ENCODE measurements at regions not wholly inside any gene's neighbourhood (a gene's known extent, or its start where the extent isn't known, plus 50 kb on each side); places are given as distances from the start of the nearest gene placed in this dataset.
"Not testable (repeated sequence)": the region's sequence is repeated elsewhere in the genome, so short reads cannot be mapped to it uniquely, and the experiment has no call there.

DNA sequence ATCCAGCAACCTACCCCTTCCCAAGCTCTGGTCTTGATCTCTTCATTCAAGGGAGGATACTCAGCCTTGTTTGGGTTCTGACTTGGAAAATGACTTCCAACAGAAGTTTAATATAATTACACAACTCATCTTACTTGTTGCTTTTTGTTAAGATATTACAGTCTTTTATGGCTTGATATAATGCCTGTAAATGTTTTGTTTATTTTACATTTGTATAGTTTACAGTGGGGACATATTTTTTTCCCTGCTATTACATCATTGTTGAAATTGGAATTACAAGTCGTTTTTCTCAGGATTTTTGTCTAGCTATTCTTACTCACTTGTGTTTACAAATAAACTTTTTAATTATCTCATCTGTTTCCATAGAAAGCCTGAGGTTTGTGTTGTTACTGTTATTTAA is 436.0 kb downstream of the CNTNAP4 start:
- Histone ChIP-seq H3K36me3 (no peaks in the 10 kb centered on the region), H3K4me3 (no peak overlapping the region), H3K27ac (replicated peaks in 1 of 4) (no peak overlapping the region), H3K4me1 (no peaks in the 10 kb centered on the region), H3K9me3 (peaks cover 0 to 11% (median 4%) of the 10 kb centered on the region in 4 donors), H3K27me3 (no peaks in the 10 kb centered on the region)
- intact Hi-C loops (cut with DNase I): no loop called here
- TF ChIP-seq EP300 (IDR thresholded peaks at IDR 0.05) (no peak), POLR2A (IDR thresholded peaks at IDR 0.05; ENCODE audit: low read depth) (no peak), POLR2AphosphoS5 (IDR thresholded peaks at IDR 0.05) (no peak)
- TF ChIP-seq, protein P1, sequence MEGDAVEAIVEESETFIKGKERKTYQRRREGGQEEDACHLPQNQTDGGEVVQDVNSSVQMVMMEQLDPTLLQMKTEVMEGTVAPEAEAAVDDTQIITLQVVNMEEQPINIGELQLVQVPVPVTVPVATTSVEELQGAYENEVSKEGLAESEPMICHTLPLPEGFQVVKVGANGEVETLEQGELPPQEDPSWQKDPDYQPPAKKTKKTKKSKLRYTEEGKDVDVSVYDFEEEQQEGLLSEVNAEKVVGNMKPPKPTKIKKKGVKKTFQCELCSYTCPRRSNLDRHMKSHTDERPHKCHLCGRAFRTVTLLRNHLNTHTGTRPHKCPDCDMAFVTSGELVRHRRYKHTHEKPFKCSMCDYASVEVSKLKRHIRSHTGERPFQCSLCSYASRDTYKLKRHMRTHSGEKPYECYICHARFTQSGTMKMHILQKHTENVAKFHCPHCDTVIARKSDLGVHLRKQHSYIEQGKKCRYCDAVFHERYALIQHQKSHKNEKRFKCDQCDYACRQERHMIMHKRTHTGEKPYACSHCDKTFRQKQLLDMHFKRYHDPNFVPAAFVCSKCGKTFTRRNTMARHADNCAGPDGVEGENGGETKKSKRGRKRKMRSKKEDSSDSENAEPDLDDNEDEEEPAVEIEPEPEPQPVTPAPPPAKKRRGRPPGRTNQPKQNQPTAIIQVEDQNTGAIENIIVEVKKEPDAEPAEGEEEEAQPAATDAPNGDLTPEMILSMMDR (IDR thresholded peaks at IDR 0.05): no peak
- WGBS: 69% methylated on average over 1 of the region's 1 CpG
- no peak for DNase-seq (ENCODE audit: extremely low spot score)

DNA sequence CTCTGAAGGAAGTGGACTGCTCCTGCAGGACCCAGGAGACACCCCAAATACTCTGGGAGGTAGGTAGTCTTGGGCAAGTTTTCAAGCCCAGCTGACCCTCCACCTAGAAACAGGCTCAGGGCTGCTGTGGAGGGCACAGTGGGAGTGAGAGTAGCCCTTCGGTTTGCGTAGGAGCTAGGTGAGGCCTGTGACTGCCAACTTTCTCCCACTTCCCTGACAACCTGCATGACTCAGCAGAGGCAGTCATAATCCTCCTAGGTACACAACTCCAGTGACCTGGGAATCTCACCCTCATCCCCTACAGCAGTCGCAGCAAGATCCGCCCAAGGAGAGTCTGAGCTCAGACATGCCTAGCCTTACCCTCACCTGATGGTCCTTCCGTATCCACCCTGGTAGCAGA is 439.1 kb downstream of the CNTNAP4 start:
- H3K4me1 ChIP-seq; H3K27ac ChIP-seq (replicated peaks in 1 of 4); H3K27me3 ChIP-seq; H3K36me3 ChIP-seq; intact Hi-C loops (cut with DNase I); DNase-seq (ENCODE audit: extremely low spot score); H3K4me3 ChIP-seq: not testable (repeated sequence)
- peaks cover 0 to 11% (median 4%) of the 10 kb centered on the region in 4 donors for H3K9me3 ChIP-seq
- 100% methylated on average over 5 of the region's 5 CpGs for WGBS

DNA sequence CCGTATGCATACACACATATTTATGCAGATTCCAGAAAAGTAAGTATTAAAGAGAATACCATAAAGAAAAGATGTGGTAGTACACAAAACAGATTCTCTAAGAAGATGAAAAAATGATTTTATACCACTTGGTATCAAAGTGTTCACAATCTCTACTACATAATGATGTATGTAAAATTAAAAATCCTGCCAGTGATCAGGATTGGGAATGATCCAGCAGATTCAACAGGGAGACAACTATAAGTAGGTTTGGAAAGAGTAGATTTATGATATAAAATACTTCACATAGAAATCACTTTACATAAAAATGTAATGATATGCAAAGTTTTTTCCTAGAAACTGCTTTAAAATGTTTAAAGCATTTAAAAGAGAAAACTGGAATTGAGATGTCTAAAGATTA is 447.0 kb downstream of the CNTNAP4 start:
- TF ChIP-seq POLR2AphosphoS5 (IDR thresholded peaks at IDR 0.05) (no peak), EP300 (IDR thresholded peaks at IDR 0.05) (no peak), POLR2A (IDR thresholded peaks at IDR 0.05; ENCODE audit: low read depth) (no peak)
- no peaks in the 10 kb centered on the region for H3K36me3 ChIP-seq
- intact Hi-C loops (cut with DNase I): no loop called here
- H3K4me3 ChIP-seq: no peak overlapping the region
- H3K4me1 ChIP-seq: no peaks in the 10 kb centered on the region
- H3K27ac ChIP-seq (replicated peaks in 1 of 4): no peak overlapping the region
- H3K27me3 ChIP-seq: no peaks in the 10 kb centered on the region
- no peak for DNase-seq (ENCODE audit: extremely low spot score)
- WGBS: 69% methylated on average over 1 of the region's 1 CpG
- no peaks in the 10 kb centered on the region for H3K9me3 ChIP-seq

DNA sequence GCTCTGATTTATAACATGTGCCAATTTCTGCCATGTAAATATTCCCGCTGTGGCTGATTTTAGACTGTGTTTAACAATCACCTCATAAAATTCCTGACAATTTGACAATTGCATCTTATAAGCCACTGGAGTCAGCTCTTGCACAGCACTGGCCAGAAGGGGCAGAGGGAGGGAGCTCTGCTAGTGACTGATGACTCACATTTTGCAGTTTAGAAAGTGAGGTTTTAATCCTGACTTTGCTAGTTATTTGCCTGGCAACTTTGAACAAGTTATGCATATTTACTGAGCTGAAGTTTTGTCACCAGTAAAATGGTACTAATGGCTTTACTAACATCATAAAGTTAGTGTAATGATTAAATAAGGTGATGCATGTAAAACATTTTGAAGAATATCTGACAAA is 452.3 kb downstream of the CNTNAP4 start:
- no peaks in the 10 kb centered on the region for H3K9me3 ChIP-seq
- DNase-seq (ENCODE audit: extremely low spot score): no peak
- 59% methylated on average over 1 of the region's 1 CpG for WGBS
- H3K27me3 ChIP-seq: no peaks in the 10 kb centered on the region
- intact Hi-C loops (cut with DNase I): no loop called here
- no peak overlapping the region for H3K27ac ChIP-seq (replicated peaks in 1 of 4)
- no peaks in the 10 kb centered on the region for H3K4me1 ChIP-seq
- H3K4me3 ChIP-seq: no peak overlapping the region
- no peaks in the 10 kb centered on the region for H3K36me3 ChIP-seq
- TF ChIP-seq, protein P1 (IDR thresholded peaks at IDR 0.05): no peak
- no peak for TF ChIP-seq POLR2A (IDR thresholded peaks at IDR 0.05; ENCODE audit: low read depth)
- no peak for TF ChIP-seq POLR2AphosphoS5 (IDR thresholded peaks at IDR 0.05)

DNA sequence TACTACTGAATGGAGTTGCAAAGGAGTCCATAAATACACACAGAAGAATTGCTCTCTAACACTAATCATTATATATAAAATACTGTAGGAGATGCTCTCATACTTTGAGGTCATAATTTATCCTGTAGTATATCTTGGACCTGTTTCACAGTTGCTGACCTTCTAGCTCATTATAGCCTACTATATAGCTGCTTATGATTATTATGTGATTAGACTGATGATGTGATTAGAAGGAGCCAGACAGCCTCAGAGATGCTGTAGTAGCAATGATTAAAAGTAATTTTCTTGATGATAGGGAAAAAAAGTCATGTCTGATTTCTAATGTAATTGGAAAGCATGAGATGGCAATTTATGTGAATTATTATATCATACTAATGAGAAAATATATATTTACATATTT is 455.7 kb downstream of the CNTNAP4 start:
- intact Hi-C loops (cut with DNase I): no loop called here
- Histone ChIP-seq H3K9me3 (no peaks in the 10 kb centered on the region), H3K27ac (replicated peaks in 1 of 4) (no peak overlapping the region)

DNA sequence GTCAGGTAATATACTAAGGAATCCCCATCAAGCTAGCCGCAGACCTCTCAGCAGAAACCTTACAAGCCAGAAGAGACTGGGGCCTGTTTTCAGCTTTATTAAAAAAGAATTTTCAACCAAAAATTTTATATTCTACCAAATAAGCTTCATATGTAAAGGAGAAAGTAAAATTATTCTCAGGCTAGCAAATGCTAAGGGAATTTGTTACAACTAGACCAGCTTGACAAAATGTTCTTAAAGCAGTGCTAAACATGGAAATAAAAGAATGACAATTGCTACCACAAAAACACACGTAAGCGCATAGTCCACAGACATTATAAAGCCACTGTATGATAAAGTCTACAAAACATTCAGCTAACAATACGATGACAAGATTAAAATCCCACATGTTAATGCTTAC is 449.4 kb upstream of the MON1B start:
- intact Hi-C loops (cut with DNase I): no loop called here
- WGBS: 92% methylated on average over 4 of the region's 4 CpGs
- no peak for TF ChIP-seq POLR2A (IDR thresholded peaks at IDR 0.05; ENCODE audit: low read depth)
- no peak for TF ChIP-seq EP300 (IDR thresholded peaks at IDR 0.05)
- TF ChIP-seq POLR2AphosphoS5 (IDR thresholded peaks at IDR 0.05): no peak
- TF ChIP-seq, protein P1 (IDR thresholded peaks at IDR 0.05): no peak

More for the DNA sequence above, 455.7 kb downstream of the CNTNAP4 start:
- no peaks in the 10 kb centered on the region for H3K27me3 ChIP-seq
- H3K4me3 ChIP-seq: no peak overlapping the region
- no peaks in the 10 kb centered on the region for H3K36me3 ChIP-seq
- no peak for DNase-seq (ENCODE audit: extremely low spot score)
- TF ChIP-seq EP300 (IDR thresholded peaks at IDR 0.05): no peak
- TF ChIP-seq POLR2AphosphoS5 (IDR thresholded peaks at IDR 0.05): no peak
- TF ChIP-seq POLR2A (IDR thresholded peaks at IDR 0.05; ENCODE audit: low read depth): no peak
- TF ChIP-seq, protein P1 (IDR thresholded peaks at IDR 0.05): no peak
- no peaks in the 10 kb centered on the region for H3K4me1 ChIP-seq

More for the DNA sequence above, 449.4 kb upstream of the MON1B start:
- Histone ChIP-seq H3K9me3 (peaks cover 0 to 28% (median 14%) of the 10 kb centered on the region in 4 donors), H3K27me3 (no peaks in the 10 kb centered on the region), H3K4me1 (no peaks in the 10 kb centered on the region), H3K36me3 (no peaks in the 10 kb centered on the region), H3K4me3 (no peak overlapping the region), H3K27ac (replicated peaks in 1 of 4) (no peak overlapping the region)
- no peak for DNase-seq (ENCODE audit: extremely low spot score)
